Mesendoderm (in vitro differentiated cells): ENCODE measurements at regions not wholly inside any gene's neighbourhood (a gene's known extent, or its start where the extent isn't known, plus 50 kb on each side); places are given as distances from the start of the nearest gene placed in this dataset.

Experiments used
- DNase-seq: peaks from one replicate; pipeline ENCODE4 v3.0.0; 2013
- H2AK5ac ChIP-seq: 2 replicates; pipeline ENCODE4 v1.6.1; 2013; ENCODE audit warnings: low read length, inconsistent platforms
- H2BK120ac ChIP-seq: 2 replicates; pipeline ENCODE4 v1.6.1; 2013; ENCODE audit warnings: low read depth, mild to moderate bottlenecking, low read length, moderate library complexity, mixed read lengths
- H2BK15ac ChIP-seq: replicated peaks from 2 replicates; pipeline ENCODE4 v1.6.1; 2013; ENCODE audit warnings: low read depth, mild to moderate bottlenecking, moderate library complexity
- H2BK5ac ChIP-seq: 2 replicates; pipeline ENCODE4 v1.6.1; 2013; ENCODE audit warnings: low read length, inconsistent platforms
- H3K18ac ChIP-seq: 2 replicates; pipeline ENCODE4 v1.6.1; 2013; ENCODE audit warnings: mild to moderate bottlenecking, low read length, mixed read lengths
- H3K23ac ChIP-seq: one replicate; pipeline ENCODE4 v1.6.1; 2013; ENCODE audit warnings: low read length
- H3K27ac ChIP-seq: 2 replicates; pipeline ENCODE4 v1.5.1; 2013; ENCODE audit warnings: low read depth, mild to moderate bottlenecking, inconsistent platforms, low read length, moderate library complexity
- H3K27me3 ChIP-seq: 2 replicates; pipeline ENCODE4 v1.6.1; 2013; ENCODE audit warnings: low read length, control low read depth, mild to moderate bottlenecking, inconsistent platforms; ENCODE audit not compliant: insufficient read depth, poor library complexity
- H3K36me3 ChIP-seq: 2 replicates; pipeline ENCODE4 v1.6.1; 2013; ENCODE audit warnings: low read length, inconsistent platforms; ENCODE audit not compliant: control insufficient read depth, insufficient read depth
- H3K4ac ChIP-seq: one replicate; pipeline ENCODE4 v1.6.1; 2013; ENCODE audit warnings: low read depth, mild to moderate bottlenecking, low read length, moderate library complexity
- H3K4me1 ChIP-seq: 2 replicates; pipeline ENCODE4 v1.6.1; 2013; ENCODE audit warnings: low read depth, low read length, inconsistent platforms; ENCODE audit not compliant: control insufficient read depth
- H3K4me2 ChIP-seq: 2 replicates; pipeline ENCODE4 v1.6.1; 2013; ENCODE audit warnings: low read length
- H3K4me3 ChIP-seq: 2 replicates; pipeline ENCODE4 v1.5.1; 2013; ENCODE audit warnings: mild to moderate bottlenecking, low read length
- H3K56ac ChIP-seq: one replicate; pipeline ENCODE4 v1.6.1; 2013; ENCODE audit warnings: low read length
- H3K79me1 ChIP-seq: 2 replicates; pipeline ENCODE4 v1.6.1; 2013; ENCODE audit warnings: low read length, inconsistent platforms
- H3K79me2 ChIP-seq: 2 replicates; pipeline ENCODE4 v1.6.1; 2013; ENCODE audit warnings: mild to moderate bottlenecking, low read length; ENCODE audit not compliant: control insufficient read depth, insufficient read depth
- H3K9ac ChIP-seq: 2 replicates; pipeline ENCODE4 v1.6.1; 2013; ENCODE audit warnings: low read length, inconsistent platforms
- H4K5ac ChIP-seq: one replicate; pipeline ENCODE4 v1.6.1; 2013; ENCODE audit warnings: low read length
- H4K8ac ChIP-seq: one replicate; pipeline ENCODE4 v1.6.1; 2013; ENCODE audit warnings: low read depth, mild to moderate bottlenecking, control low read depth, low read length, moderate library complexity
- WGBS: extraction: QIAGEN DNeasy Blood & Tissue Kit; methylation state at CpG from one replicate; pipeline ENCODE4 v1.1.7; 2013; ENCODE audit warnings: low lambda C conversion rate, missing lambda C conversion rate; ENCODE audit not compliant: insufficient coverage; ENCODE audit errors: extremely low coverage; 5-methylcytosine and 5-hydroxymethylcytosine counted together

DNA sequence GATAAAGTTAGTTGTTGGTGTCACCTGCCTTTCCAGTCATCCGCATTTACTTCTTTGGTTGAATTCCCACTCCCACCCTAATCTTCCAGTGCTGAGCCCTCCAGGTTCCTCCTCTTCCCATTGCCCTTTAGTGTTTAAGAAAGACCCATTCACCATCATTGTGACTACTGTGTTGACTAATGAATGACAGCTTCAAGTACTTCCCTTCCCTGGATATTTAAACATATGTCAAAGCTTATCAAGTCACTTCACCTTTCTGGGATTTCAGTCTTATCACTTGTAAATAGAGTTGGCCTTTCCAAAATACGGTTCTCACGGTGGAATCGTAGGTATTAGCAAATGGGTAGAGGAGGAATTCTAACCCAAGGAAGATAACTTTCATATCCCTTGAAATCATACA, 201.6 kb upstream of the SVIL start:
- Histone ChIP-seq H4K5ac (no peak overlapping the region), H3K18ac (no peak overlapping the region), H3K9ac (no peak overlapping the region), H3K36me3 (no peaks in the 10 kb centered on the region), H3K23ac (no peak overlapping the region), H3K56ac (no peak overlapping the region), H2BK15ac (no peak overlapping the region), H3K4me2 (no peak overlapping the region), H3K27me3 (no peaks in the 10 kb centered on the region), H3K4me1 (no peaks in the 10 kb centered on the region), H2BK120ac (no peak overlapping the region), H3K27ac (no peak overlapping the region), H2AK5ac (no peak overlapping the region), H2BK5ac (no peak overlapping the region), H4K8ac (no peak overlapping the region), H3K79me1 (no peaks in the 10 kb centered on the region), H3K79me2 (no peaks in the 10 kb centered on the region), H3K4me3 (no peak overlapping the region), H3K4ac (no peak overlapping the region)
- no CpG with 5 or more reads among the region's 4 CpGs for WGBS
- no peak for DNase-seq

DNA sequence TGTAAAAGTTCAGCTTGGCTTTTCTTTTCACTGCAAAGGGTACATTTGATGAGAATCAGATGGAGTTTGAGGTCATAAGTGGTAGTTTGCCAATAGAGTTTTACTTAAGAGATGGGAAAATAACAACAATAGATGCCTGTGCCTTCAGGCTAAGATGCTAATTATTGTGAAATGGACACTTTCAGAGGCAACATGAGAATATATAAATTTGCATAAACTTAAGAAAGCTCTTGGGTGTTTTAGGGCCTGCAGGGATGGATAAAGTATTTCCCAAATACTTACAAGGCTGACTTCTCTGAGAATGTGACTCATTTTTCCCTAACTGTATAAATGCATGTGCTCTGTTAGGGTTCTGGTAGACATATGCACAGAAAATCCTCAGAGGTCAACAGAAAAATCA, 200.3 kb upstream of the SVIL start:
- no peak overlapping the region for H2BK15ac ChIP-seq
- H3K23ac ChIP-seq: no peak overlapping the region
- no peak overlapping the region for H2BK5ac ChIP-seq
- H4K5ac ChIP-seq: no peak overlapping the region
- H4K8ac ChIP-seq: no peak overlapping the region
- no peak overlapping the region for H3K27ac ChIP-seq
- no peaks in the 10 kb centered on the region for H3K4me1 ChIP-seq
- H3K56ac ChIP-seq: no peak overlapping the region
- no peaks in the 10 kb centered on the region for H3K79me1 ChIP-seq
- no peak overlapping the region for H3K4me3 ChIP-seq
- H3K4me2 ChIP-seq: no peak overlapping the region
- no peak for DNase-seq
- H3K36me3 ChIP-seq: no peaks in the 10 kb centered on the region
- H2BK120ac ChIP-seq: no peak overlapping the region
- no peak overlapping the region for H3K9ac ChIP-seq
- H3K27me3 ChIP-seq: no peaks in the 10 kb centered on the region
- no peak overlapping the region for H3K18ac ChIP-seq
- H3K4ac ChIP-seq: no peak overlapping the region
- H3K79me2 ChIP-seq: no peaks in the 10 kb centered on the region
- H2AK5ac ChIP-seq: no peak overlapping the region

DNA sequence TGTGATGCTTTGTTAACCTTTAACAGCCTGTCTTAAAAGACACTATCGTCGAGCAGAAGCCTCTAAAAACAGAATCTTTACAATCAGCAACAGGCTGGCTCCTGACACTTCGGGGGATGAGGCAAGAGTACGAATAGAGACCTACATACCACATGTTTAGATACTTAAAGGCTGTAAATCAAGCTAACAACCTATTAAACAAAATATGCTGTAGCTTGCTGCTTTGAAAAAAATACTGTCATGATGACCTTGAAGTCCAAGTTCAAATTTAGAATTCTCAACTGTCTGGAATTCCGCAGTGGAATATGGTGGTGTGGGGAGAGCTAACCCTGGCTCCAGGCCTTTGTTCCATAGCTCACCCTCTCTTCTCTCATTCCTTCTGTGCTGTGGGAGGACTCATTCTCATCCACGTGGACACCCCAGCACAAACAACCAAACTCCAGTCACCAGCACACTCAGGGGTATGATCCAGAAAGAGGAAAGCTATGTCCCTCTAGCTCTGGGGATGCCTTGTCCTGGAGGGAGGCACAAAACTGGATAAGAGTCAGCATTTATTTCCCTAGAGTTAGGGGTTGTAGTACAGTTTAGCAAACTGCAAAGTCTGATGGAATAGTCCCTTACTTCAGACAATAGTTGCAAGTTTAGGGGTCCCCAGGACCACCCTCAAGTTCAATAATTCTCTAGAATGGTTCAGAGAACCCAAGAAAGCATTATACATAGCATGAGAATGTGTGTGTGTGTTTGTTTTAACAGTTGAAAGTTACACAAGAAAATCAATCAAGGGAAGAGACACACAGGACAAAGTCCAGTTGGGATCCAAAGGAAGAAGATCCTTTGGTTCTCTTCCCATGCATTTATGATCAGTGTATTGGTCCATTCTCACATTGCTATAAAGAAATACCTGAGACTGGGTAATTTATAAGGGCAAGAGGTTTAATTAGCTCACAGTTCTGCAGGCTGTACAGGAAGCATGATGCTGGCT, 196.1 kb upstream of the SVIL start:
- no peak overlapping the region for H2BK120ac ChIP-seq
- H3K18ac ChIP-seq: no peak overlapping the region
- H3K79me1 ChIP-seq: no peaks in the 10 kb centered on the region
- no peak overlapping the region for H3K23ac ChIP-seq
- no peak overlapping the region for H3K9ac ChIP-seq
- H4K8ac ChIP-seq: no peak overlapping the region
- H4K5ac ChIP-seq: no peak overlapping the region
- H3K4me1 ChIP-seq: no peaks in the 10 kb centered on the region
- H3K27ac ChIP-seq: no peak overlapping the region
- H3K56ac ChIP-seq: no peak overlapping the region
- H3K4me3 ChIP-seq: no peak overlapping the region
- H3K79me2 ChIP-seq: no peaks in the 10 kb centered on the region
- no peak overlapping the region for H3K4ac ChIP-seq
- no peak overlapping the region for H3K4me2 ChIP-seq
- no peak overlapping the region for H2BK5ac ChIP-seq
- no CpG with 5 or more reads among the region's 6 CpGs for WGBS
- H2BK15ac ChIP-seq: no peak overlapping the region
- no peaks in the 10 kb centered on the region for H3K27me3 ChIP-seq
- no peaks in the 10 kb centered on the region for H3K36me3 ChIP-seq
- H2AK5ac ChIP-seq: no peak overlapping the region
- DNase-seq: no peak

DNA sequence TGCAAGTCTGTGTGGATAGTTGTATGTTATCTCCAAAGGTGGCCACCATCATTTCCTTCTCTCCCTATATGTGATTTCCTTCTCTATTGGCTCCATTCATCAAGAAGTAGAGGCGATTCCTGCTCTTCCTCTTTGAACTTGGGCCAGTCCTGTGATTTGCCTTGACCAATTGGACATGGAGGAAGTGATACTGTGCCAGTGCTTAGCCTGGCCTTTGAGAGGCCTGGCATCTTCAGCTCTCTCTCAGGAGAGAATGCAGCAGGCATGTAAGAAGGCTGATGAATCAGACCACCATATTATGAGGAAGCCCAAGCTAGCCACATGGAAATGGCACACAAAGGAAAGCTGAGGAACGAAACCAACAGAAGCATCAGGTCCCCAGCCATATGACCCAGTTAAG, 195.0 kb upstream of the SVIL start:
- no peak overlapping the region for H3K4me3 ChIP-seq
- no peak overlapping the region for H2BK120ac ChIP-seq
- no peak overlapping the region for H3K56ac ChIP-seq
- no peaks in the 10 kb centered on the region for H3K36me3 ChIP-seq
- no peak for DNase-seq
- H3K27ac ChIP-seq: no peak overlapping the region
- no peak overlapping the region for H3K23ac ChIP-seq
- H3K18ac ChIP-seq: no peak overlapping the region
- H2BK15ac ChIP-seq: no peak overlapping the region
- H2BK5ac ChIP-seq: no peak overlapping the region
- H3K79me2 ChIP-seq: no peaks in the 10 kb centered on the region
- no peaks in the 10 kb centered on the region for H3K4me1 ChIP-seq
- no peaks in the 10 kb centered on the region for H3K79me1 ChIP-seq
- H3K4ac ChIP-seq: no peak overlapping the region
- H4K8ac ChIP-seq: no peak overlapping the region
- WGBS: no CpG with 5 or more reads among the region's 2 CpGs
- H3K27me3 ChIP-seq: no peaks in the 10 kb centered on the region
- no peak overlapping the region for H4K5ac ChIP-seq
- no peak overlapping the region for H3K4me2 ChIP-seq
- no peak overlapping the region for H2AK5ac ChIP-seq
- H3K9ac ChIP-seq: no peak overlapping the region

DNA sequence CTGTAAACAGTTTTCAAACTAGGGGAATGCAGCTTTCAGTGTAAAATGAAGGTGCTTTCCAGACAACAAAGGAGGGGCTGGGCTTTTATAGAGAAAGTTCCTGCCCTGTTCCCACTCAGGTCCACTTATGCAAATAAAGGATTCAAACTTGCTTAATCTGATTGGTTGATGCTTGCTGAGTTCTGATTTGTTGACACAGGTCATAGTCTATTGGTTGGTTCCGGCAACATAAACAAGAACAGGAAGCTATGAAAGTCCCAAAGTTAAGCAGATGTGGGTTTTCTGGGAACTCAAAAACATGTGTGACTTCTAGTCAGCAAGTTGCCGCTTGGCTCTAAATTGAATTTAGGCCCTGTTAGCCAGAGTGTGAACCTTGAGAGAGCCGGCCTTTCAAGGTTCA, 194.2 kb upstream of the SVIL start:
- Histone ChIP-seq H3K27ac (no peak overlapping the region), H3K18ac (no peak overlapping the region), H3K23ac (no peak overlapping the region), H3K79me1 (no peaks in the 10 kb centered on the region), H2BK15ac (no peak overlapping the region), H4K8ac (no peak overlapping the region), H3K36me3 (no peaks in the 10 kb centered on the region), H3K56ac (no peak overlapping the region), H3K4me2 (no peak overlapping the region), H3K9ac (no peak overlapping the region), H4K5ac (no peak overlapping the region), H3K4me3 (no peak overlapping the region), H2BK120ac (no peak overlapping the region), H2BK5ac (no peak overlapping the region), H2AK5ac (no peak overlapping the region), H3K79me2 (no peaks in the 10 kb centered on the region), H3K4ac (no peak overlapping the region), H3K4me1 (no peaks in the 10 kb centered on the region), H3K27me3 (no peaks in the 10 kb centered on the region)
- no peak for DNase-seq
- no CpG with 5 or more reads among the region's 3 CpGs for WGBS

DNA sequence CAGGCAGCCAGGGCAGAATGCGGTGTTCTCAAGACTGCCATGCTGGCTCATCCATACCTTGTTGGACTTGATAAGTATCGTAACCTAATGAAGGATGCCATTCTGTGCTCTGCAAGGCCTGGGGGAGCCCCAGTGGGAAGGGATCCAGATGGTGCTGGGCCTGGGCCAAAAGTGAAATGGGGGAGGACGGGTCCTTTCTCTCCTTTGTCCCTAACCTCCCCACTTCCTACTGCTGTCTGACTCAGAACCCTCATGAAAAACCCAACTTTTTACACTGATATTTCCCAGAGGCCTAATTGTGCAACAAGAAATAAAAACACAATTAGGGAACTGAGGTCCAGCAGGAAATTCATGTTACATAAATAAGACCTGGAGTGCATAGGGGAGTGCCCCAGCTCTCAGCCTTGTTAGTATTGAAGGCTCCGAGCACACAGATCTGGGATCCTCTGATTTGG, 193.7 kb upstream of the SVIL start:
- no peak overlapping the region for H3K4ac ChIP-seq
- H3K9ac ChIP-seq: no peak overlapping the region
- H2AK5ac ChIP-seq: no peak overlapping the region
- no peaks in the 10 kb centered on the region for H3K79me1 ChIP-seq
- no peak overlapping the region for H4K8ac ChIP-seq
- no peak overlapping the region for H3K56ac ChIP-seq
- no CpG with 5 or more reads among the region's 4 CpGs for WGBS
- H2BK5ac ChIP-seq: no peak overlapping the region
- no peak overlapping the region for H4K5ac ChIP-seq
- no peak overlapping the region for H3K23ac ChIP-seq
- H3K36me3 ChIP-seq: no peaks in the 10 kb centered on the region
- DNase-seq: no peak
- no peak overlapping the region for H3K18ac ChIP-seq
- no peak overlapping the region for H2BK15ac ChIP-seq
- H3K27ac ChIP-seq: no peak overlapping the region
- H3K4me3 ChIP-seq: no peak overlapping the region
- H3K79me2 ChIP-seq: no peaks in the 10 kb centered on the region
- no peak overlapping the region for H3K4me2 ChIP-seq
- no peak overlapping the region for H2BK120ac ChIP-seq
- H3K27me3 ChIP-seq: no peaks in the 10 kb centered on the region
- H3K4me1 ChIP-seq: no peaks in the 10 kb centered on the region
